HG03139 (cell line): ENCODE measurements at regions not wholly inside any gene's neighbourhood (a gene's known extent, or its start where the extent isn't known, plus 50 kb on each side); places are given as distances from the start of the nearest gene placed in this dataset.
"Not testable (repeated sequence)": the region's sequence is repeated elsewhere in the genome, so short reads cannot be mapped to it uniquely, and the experiment has no call there.

Experiments used
- ATAC-seq: cut with Tn5 transposase; IDR thresholded peaks from one replicate; pipeline ENCODE4 v1.9.1; 2021; ENCODE audit not compliant: unreplicated experiment

GRCh38 chr18:43793910-43794309, 516.6 kb upstream of the SYT4 start:
- no peak for ATAC-seq

- ATAC-seq, result no peak
Observed at GRCh38 chr18:43794363-43794762, 517.1 kb upstream of the SYT4 start.

DNA sequence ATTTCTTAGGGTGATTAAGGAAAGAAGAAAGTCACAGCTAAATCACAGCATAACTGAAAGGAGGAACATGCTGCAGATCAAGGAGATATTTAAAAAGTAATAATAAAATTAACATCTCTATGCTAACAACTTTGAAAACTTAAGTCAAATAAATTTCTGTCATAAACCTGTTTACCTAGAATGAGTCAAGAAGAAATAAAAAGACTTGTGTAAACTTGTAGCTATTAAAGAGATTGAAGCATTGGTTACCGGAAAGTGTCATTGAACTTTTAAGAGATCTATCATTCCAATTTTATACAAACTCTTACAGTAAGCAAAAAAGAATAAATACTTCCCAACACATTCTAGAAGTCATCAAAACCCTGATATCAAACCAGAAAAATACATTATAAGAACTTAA, 520.1 kb upstream of the SYT4 start:
- ATAC-seq, result no peak

DNA sequence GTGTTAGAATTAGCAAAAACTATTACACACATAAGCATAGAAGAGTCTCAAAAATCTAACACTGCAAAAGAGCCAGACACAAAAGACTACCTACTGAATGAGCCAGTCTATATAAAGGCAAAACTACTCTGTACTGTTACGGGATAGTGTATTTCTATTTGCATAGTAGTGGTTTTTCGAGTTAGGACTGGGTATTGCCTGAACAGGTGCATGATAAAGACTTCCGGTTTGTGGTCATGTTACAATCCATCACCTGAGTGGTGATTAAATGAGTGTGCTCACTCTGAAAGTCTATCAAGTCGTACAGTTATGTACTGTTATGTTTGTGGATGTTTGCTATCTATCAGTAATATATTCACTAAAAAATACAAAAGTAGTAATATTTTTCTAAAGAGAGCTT, 523.3 kb upstream of the SYT4 start:
- ATAC-seq, result no peak

DNA sequence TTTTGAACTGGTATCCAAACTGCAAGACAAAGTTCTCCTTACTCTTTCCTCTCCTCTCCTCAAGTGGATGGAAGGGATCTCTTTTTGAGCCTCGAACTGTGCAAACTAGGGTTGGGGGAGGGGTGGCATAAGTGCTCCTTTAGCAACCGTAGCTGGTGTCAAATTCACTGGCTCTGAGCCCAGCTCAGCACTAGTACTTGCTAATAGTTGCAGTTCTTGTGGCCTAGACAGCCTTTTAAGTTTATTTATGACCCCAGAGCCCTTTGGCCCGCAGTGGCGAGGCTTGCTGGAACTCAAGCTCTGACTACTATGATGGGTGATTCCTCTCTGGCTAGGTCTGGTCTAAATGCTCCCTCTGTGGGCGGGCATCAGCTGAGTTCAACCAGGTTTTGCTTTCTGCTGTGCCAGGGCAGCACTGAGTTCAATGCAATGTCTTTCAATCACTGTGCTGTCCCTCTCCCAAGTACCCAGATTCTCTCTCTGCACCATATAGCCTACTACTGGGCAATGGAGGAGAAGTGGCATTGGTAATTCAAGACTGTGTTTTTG, 528.4 kb upstream of the SYT4 start:
- ATAC-seq, result no peak

- ATAC-seq, result no peak
Observed at GRCh38 chr18:43812627-43813026, 535.3 kb upstream of the SYT4 start.

DNA sequence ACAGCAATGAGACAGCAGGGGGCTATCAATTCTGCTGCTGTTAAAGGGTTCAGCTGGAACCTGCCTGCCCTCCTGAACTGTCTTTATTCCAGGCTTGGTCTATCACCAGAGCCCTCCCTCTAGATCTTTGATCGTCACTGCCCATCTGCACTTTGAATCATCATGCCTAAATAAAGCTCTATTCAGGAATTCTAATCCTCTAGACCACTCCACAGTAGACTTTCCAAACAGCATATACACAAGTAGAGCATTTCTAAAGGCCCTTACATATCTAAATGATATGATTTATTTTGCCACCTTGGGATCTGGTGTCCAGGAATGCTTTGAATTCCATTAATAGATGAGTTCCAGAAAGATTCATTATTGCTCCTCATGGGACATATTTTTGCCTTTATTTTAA, 542.1 kb upstream of the SYT4 start:
- no peak for ATAC-seq

- no peak for ATAC-seq
Observed at GRCh38 chr18:43819873-43820272, 542.6 kb upstream of the SYT4 start.

GRCh38 chr18:43825768-43826167, 548.5 kb upstream of the SYT4 start:
- ATAC-seq, result no peak

DNA sequence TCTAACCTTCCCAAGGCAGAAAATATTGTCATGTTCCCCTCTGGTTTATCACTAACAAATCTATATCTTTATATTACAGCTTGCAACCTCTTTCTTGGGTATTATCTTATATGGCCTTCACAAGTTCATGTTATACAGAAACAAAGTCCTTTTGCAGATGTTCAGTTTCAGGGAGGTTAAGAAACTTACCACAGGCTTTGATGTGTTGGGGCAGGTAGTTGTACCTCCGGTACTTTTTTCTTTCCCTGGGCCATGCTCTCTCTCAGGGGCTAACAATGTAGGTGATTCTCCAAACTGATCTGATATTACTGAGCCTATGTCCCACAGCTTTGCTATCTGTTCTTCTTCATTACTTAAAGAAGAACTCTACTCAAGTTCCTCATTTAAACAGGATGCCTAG, 548.9 kb upstream of the SYT4 start:
- ATAC-seq, result no peak

GRCh38 chr18:43827311-43827710, 550.0 kb upstream of the SYT4 start:
- ATAC-seq, result no peak

- no peak for ATAC-seq
Observed at GRCh38 chr18:43830303-43830702, 553.0 kb upstream of the SYT4 start.

DNA sequence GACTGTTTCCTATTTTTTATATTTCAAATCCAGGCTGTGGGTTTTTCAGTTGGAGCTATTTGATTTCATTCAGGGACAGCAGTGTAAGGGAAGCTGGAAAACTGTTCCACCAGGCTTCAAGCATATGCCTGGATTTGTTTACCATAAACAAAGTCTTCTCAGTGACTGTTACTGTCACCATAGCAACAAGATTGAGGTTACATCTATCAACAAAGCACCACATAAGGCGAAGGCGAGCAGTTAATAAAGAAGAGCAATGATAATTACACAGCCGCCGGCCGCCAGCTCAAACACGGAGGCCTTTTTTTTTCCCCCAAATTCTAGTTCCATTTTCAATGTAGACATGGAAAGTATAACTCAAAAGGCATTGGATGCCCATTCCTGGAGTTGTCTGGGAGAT, 553.7 kb upstream of the SYT4 start:
- ATAC-seq, result no peak

GRCh38 chr18:43846299-43846698, 569.0 kb upstream of the SYT4 start:
- no peak for ATAC-seq

DNA sequence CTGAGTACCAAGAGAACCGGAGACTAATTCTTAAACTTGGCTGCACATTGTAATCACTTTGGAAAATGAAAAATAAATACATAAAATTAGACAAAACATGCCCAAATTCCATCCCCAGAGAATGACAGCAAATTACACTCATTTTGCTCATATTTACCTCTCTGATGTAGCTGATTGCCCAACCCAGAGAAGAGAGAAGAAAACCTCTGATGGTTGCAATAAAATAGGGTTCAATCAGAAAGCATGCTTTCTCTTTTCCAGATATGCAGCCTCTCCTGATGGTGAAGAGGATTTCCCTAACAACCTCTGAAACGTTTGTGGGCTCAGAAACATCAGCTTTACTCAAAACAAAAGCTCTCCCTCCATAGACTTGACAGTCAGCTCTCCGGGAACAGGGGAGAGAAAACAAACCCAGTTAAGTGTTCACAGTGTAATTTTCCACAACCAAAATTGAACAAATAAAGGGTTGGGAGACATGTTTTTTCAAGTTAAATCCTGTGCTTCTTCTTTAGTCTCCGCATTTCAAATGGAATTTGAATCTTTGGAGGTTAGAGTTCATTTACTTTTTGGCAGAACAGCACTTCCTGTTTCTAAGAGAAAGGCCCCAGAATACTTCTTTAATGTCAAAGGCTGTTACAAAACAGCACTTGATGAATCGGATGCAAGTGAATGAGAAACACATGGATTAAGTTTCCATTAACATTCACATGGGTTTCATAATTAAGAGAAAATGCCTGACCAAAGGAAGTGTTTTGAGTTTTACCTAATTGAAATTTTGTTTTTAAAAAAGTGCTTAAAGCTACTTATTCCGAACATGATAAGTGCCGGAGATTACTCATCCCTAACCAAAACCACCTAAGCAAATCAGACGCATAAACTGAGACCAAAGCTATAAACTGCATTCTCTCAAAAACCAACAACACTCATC, 570.1 kb upstream of the SYT4 start:
- no peak for ATAC-seq

GRCh38 chr18:43849831-43850230, 572.5 kb upstream of the SYT4 start:
- ATAC-seq, result not testable (repeated sequence)

DNA sequence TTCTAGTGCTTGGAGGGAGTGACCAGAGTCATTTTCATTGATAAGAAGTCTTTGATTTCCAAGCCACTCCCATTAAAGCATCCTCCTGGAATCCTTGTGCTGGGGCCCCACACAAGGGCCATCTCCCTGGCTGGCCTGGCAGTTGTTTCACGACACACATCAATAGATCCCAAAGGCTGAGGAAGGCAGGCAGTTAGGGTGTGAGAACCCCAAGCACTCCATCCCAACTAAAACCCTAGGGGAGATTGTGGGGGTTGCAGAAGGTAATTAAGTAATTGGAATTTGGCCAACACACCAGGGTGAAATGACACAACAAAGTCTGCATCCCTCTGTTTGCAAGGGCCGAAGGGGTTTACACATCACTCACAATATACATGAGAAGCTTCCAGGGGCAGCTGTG, 578.1 kb upstream of the SYT4 start:
- ATAC-seq, result no peak

- no peak for ATAC-seq
Observed at GRCh38 chr18:43863180-43863579, 585.9 kb upstream of the SYT4 start.

GRCh38 chr18:43866696-43867095, 589.4 kb upstream of the SYT4 start:
- ATAC-seq, result no peak

GRCh38 chr18:43868497-43868995, 591.3 kb upstream of the SYT4 start:
- no peak for ATAC-seq

DNA sequence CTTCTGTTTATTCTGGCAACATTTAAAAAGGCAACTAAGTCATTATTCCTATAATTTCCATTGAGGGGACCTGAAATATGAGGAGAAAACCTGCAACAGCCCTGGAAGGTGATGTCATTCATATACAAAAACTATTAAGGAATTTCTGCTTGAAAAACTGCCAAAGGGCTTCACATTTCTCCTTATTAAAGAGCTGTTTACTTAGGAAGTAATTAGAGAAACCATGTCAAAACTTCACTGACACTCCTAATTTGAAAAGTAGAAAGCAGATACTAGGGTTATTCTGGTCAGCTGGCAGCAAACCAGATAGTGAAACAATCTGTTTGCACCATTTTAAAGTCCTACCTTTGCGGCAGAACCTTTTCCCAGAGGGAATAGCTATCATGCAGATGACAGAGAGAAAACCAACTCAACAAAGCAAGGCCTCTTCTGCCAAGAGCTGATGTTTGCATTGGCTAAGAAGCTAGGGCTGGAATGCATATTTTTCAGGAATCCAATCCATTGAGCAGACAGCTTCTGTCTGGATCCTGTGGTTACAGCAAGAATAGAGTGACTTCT, 592.2 kb upstream of the SYT4 start:
- ATAC-seq, result no peak

DNA sequence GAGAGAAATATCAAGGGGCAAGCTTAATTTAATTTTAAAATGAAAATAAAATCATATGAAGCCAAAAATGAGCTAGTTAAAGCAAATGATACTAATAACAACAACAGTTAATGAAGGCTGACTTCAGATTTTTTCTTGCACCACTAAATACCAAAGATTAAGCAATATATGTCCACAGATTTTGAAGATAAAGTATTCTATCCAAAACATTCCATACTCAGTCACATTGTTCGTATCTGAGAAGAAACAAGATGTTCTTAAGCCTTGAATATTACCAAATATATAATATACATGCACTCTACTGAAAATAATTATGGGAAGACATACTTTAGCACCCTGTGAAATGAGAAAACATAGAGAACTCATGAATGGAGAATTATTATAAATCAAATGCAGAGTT, 593.3 kb upstream of the SYT4 start:
- ATAC-seq, result no peak
